HG02981 (cell line): ENCODE measurements at regions not wholly inside any gene's neighbourhood (a gene's known extent, or its start where the extent isn't known, plus 50 kb on each side); places are given as distances from the start of the nearest gene placed in this dataset.

ENCODE experiments used
- ATAC-seq: cut with Tn5 transposase; IDR thresholded peaks from one replicate; pipeline ENCODE4 v1.9.1; 2021; ENCODE audit warnings: mild to moderate bottlenecking, moderate library complexity; ENCODE audit not compliant: unreplicated experiment

GRCh38 chr4:43763029-43763610 is 685.5 kb downstream of the KCTD8 start:
- no peak for ATAC-seq

GRCh38 chr4:43765514-43765913 is 683.1 kb downstream of the KCTD8 start:
- ATAC-seq = no peak

GRCh38 chr4:43766648-43767047 is 682.0 kb downstream of the KCTD8 start:
- no peak for ATAC-seq

- no peak for ATAC-seq
These were observed 672.2 kb downstream of the KCTD8 start for GRCh38 chr4:43776371-43776770.

- ATAC-seq = no peak
These were observed 670.3 kb downstream of the KCTD8 start for GRCh38 chr4:43778187-43778915.

GRCh38 chr4:43781125-43781524 is 667.5 kb downstream of the KCTD8 start:
- ATAC-seq = no peak

GRCh38 chr4:43782391-43782790 is 666.2 kb downstream of the KCTD8 start:
- no peak for ATAC-seq

- ATAC-seq = no peak
These were observed 632.5 kb downstream of the KCTD8 start for GRCh38 chr4:43816116-43816515.

GRCh38 chr4:43822621-43823020 is 626.0 kb downstream of the KCTD8 start:
- ATAC-seq = no peak

- ATAC-seq = no peak
These were observed 612.7 kb downstream of the KCTD8 start for GRCh38 chr4:43835869-43836268.

GRCh38 chr4:43837171-43837570 is 611.4 kb downstream of the KCTD8 start:
- no peak for ATAC-seq

- ATAC-seq = no peak
These were observed 611.0 kb downstream of the KCTD8 start for GRCh38 chr4:43837604-43838003.

- ATAC-seq = no peak
These were observed 606.0 kb downstream of the KCTD8 start for GRCh38 chr4:43842594-43842993.

GRCh38 chr4:43843501-43843900 is 605.1 kb downstream of the KCTD8 start:
- ATAC-seq = no peak

GRCh38 chr4:43846111-43846587 is 602.5 kb downstream of the KCTD8 start:
- no peak for ATAC-seq

- no peak for ATAC-seq
These were observed 594.9 kb downstream of the KCTD8 start for GRCh38 chr4:43853565-43854264.

- ATAC-seq = no peak
These were observed 593.3 kb downstream of the KCTD8 start for GRCh38 chr4:43855283-43855682.

GRCh38 chr4:43864616-43865146 is 583.9 kb downstream of the KCTD8 start:
- ATAC-seq = no peak

- no peak for ATAC-seq
These were observed 580.7 kb downstream of the KCTD8 start for GRCh38 chr4:43867908-43868307.

GRCh38 chr4:43875655-43876054 is 573.0 kb downstream of the KCTD8 start:
- no peak for ATAC-seq

GRCh38 chr4:43882470-43882869 is 566.1 kb downstream of the KCTD8 start:
- ATAC-seq = no peak

- no peak for ATAC-seq
These were observed 562.4 kb downstream of the KCTD8 start for GRCh38 chr4:43886196-43886595.
